HG02798 (cell line): ENCODE measurements at regions not wholly inside any gene's neighbourhood (a gene's known extent, or its start where the extent isn't known, plus 50 kb on each side); places are given as distances from the start of the nearest gene placed in this dataset.
"Not testable (repeated sequence)": the region's sequence is repeated elsewhere in the genome, so short reads cannot be mapped to it uniquely, and the experiment has no call there.

Experiments
- ATAC-seq: cut with Tn5 transposase; IDR thresholded peaks from one replicate; pipeline ENCODE4 v1.9.1; 2021; ENCODE audit warnings: mild to moderate bottlenecking; ENCODE audit not compliant: unreplicated experiment, poor library complexity

DNA sequence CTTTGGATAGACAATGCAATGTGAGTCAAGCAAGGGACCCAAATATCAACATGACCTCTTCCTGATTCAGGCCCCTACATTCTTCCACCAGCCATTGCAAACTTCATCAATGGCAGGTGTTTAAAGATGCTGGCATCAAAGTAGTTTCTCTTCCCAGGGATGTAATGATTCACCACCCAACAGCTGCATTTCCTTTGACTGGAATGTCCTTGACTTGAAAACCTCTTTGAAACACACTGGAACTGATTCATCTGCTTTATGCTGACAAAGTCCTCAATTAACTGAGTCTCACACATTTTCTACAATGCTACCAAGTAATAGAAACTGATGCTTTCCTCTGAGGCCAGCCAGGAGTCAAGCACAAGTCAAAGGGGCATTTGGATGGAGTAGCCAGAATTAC lies 385.5 kb downstream of the GBE1 start:
- ATAC-seq = no peak

DNA sequence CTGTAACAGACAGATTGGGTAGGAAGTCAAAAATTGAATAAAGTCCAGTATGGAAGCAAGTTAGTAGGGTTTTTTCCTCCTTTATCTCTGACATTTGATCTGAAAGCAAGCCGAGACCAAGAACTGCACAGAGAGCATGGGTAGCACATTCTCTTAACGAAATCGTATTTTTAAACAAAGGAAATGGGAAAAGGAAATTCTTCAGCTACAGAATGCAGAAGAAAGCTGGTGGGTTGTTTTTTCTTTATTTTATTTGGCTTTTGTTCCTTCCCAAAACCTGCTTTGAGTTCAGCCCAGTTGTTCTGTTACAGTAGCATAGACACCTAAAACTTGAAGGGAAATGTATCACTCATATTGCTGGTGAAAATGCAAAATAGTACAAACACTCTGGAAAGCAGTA lies 397.0 kb downstream of the GBE1 start:
- ATAC-seq = no peak

DNA sequence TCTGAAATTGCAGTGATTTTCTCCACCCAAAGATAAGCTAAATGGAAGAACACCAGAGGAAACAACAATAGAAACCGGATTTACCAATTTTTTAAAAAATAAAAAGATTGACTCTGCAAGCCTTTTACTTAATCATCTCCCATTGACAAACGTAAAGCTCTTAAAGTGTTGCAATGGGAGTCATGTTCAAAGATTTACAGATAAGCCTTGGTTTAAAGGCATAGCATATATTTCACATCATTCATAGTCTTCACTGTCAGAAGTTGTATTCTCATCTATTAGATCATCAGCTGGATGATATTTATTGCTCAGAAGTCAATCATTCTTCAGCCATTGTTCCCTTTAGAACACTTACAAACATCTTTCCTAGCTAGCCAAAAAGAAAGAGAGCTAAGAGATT lies 397.6 kb downstream of the GBE1 start:
- no peak for ATAC-seq

DNA sequence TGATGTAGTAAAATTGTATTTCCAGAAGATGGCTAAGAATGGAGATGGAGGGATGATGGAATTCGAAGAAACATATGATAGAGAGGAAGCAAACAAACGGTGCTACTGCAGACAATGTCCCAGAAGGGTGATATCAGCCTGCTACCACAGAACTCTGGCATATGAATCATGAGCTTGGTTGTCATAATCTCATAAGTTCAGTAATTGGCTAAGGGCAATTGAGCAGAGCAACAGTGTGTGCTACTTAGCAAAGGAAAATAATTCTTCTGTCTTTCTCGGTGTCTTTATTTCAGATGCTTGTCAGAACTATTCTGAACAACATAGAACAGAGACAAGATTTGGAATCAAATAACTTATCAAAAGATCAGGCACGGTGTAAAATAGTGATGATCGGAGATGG lies 407.3 kb downstream of the GBE1 start:
- ATAC-seq = no peak

DNA sequence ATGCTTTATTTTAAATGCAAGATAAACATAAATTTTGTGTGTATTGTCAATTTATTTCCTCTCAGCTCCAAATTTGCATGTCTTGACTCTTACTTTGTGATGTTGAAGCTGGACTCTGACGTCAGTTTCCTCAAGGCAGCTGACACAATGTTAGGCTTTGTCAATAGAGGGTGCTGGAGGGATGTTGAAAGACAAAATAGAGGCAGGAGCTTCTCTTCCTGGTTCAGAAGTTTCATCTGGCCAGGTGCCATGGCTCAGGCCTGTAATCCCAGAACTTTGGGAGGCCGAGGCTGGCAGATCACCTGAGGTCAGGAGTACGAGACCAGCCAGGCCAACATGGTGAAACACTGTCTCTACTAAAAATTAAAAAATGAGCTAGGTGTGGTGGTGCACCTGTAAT lies 408.6 kb downstream of the GBE1 start:
- no peak for ATAC-seq

DNA sequence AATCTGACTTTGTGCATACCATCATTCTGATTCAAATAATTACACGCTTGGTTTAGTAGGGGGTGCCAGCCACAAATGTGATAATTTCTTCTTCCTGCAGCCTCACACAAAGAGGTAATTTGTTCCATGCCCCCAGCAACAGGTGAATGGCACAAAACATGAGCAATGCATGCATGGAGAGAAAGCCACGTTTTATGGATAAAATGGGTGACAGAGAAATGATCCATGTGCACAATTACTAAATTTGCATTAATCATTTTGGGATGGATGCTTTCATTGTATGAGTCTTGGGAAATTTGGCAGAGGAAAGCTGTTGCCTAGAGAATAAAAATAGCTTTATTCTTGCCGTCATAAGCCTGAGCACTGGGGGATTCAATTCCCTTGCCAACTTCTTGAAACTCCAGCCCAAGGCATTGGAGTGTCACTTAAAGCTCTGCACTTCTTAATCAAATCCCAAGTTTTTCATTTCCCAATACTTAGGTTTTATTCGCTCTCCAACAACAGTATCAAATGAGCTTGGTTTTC lies 411.6 kb downstream of the GBE1 start:
- no peak for ATAC-seq

DNA sequence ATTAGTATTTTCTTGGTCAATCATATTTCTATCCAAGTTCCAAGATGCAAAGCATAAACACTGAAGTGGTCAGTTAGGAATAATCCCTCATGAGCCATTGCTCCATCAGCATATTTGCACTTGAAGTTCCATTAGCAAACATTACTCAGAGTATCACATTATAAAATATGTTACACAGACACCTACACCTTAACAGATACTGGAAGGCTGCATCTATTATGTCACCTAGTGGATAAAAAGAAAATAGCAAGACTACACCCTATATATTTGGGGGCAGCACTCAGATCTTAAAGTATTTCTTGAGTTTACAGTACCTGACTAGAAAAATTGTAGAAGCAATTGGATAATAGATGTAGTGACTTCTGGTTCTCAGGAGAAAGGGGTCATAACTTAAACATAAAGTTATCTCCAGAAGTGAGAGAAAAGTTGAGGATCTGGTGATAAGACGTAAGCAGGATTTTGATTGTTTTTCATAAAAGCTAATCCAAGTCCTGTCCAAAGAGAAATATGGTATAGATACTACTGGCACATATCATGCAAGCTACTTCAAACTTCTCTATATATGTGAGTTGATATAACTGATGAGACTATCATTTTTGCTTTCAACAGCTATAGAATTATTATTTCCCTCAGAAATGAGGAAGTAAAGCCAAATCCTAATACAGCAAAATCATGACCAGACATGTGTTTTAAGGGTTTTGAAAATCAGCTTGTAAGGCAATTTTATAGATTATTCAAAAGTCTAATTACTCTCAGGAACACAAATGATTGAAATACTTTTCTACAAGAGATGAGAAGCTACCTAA lies 422.2 kb downstream of the GBE1 start:
- ATAC-seq = peak; percentile 91

DNA sequence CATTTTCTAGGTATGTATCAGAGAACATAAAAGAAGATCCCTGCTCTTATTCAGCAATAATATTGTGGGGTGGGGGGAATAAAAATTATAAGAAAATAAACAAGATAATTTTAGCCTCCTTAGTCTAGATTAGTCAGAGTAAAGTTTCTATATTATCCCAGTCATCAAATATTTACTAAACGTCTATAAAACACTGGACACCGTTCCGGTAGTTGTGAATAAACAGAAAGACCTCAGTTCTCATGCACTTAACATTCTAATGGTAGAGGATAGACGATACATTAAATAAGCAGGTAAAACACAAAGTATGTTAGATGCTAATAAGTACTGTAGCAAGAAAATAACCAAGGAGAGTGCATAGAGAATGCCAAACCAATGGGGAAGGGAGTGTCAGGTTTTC lies 425.0 kb downstream of the GBE1 start:
- ATAC-seq = no peak

DNA sequence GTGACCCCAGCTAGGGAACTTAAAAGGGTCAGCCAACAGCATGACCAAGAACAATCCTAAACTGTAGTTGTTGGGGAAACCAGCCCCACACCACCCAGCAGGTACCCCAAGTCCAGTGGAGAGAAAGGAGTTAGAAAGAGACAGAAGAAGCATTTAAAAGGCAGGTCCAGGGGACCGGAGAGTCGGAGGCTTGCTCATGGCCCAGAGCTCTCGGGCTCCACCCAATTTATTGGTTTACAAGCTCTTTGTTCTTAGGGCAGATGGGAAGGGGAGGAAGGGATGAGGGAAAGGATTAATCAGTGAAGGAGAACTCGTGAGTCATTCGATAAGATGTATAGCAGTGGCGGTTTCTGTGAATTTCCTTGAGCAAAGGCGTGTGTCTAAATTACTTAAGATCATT lies 431.6 kb downstream of the GBE1 start:
- ATAC-seq = not testable (repeated sequence)

DNA sequence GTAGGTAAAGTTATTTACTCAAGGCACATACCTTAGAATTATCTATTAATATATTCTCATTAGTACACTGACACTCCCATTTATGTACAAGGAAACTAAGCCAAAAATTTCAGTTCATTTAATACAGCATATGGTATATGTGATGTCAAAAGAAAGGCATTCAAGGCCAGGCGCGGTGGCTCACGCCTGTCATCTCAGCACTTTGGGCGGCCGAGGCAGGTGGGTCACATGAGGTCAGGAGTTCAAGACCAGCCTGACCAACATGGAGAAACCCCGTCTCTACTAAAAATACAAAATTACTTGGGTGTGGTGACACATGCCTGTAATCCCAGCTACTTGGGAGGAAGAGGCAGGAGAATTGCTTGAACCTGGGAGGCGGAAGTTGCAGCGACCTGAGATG lies 435.2 kb downstream of the GBE1 start:
- ATAC-seq = no peak

DNA sequence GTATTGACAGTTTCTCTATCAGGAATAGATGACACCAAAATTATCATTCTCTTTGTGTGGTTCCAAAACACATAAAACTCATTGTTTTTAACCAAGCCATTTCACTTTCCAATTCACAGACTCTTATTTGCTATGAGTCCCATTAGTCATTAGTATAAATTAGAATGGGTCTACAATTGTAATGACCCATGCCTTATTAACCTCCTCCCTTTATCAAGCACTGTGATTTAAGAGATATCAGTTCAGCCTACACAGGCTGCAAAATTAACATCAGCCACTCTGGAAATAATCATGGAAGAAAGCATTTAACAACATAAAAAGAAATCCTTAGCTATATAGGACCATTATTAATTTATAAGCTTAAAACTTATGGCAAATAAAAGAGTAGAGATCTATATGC lies 440.6 kb downstream of the GBE1 start:
- ATAC-seq = no peak

DNA sequence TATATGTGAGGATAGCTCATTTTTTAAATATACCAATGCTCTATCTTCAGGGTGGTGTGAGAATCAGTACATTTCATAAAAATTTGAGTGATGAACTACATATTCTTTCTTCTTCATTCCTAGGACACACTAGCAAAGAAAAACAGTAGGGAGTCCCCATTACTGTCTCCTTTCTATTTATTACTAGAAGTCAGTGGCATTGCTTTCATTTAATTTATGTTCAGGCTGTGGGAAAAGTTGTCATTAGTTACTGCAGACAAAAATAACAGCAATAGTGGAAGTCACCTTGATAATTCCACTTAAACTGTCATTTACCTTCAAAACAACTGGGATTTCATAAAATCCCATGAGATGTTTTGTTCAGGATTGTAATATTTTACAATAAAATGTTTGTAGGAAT lies 446.4 kb downstream of the GBE1 start:
- ATAC-seq = no peak

DNA sequence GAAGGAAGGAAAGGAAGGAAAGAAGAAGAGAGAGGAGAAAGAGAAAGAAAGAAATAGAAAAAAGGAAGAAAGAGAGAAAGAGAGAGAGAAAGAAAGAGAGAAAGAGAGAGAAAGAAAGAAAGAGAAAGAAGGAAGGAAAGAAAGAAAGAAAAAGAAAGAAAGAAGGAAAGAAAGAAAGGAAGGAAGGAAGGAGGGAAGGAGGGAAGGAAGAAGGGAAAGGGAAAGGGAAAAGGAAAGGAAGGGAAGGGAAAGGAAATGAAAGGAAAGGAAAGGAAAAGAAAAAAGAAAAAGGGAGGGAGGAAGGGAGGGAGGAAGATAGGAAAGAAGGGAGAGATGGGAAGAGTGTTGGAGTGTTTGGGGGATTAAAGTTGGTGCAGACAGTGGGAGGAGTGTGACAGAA lies 450.1 kb downstream of the GBE1 start:
- ATAC-seq = no peak

DNA sequence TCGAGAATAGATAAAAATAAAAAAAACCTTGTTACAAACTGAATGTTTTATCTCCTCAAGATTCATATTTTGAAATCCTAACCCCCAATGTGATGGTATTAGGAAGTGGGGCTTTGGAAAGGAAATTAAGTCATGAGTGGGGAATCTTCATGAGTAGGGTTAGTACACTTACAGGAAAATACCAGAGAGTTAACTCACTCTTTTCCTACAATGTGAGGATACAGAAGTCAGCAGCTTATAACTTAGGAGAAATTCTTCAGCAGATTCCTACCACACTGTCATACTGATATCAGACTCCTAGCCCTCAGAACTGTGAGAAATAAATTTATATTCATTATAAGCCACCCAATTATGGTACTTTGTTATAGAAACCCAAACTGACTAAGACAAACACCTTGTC lies 453.1 kb downstream of the GBE1 start:
- ATAC-seq = no peak

DNA sequence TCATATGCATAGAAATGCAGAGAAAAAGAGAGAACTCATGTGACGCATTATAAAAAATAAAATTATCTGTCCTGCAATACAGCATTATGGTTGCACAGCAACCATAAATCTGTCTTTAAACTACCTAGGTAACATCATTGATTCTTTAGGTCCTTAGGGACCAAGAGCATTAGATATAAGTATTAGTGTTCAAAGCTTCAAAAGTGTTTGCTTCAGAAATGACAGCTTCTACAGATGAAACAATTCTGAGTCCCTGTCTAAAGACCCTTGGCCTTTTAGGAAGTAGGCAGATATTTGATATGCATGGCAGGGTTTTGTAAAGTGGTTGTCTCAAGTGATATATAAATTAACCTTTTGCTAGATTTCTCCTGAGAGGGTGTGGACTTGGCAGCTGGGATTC lies 454.2 kb downstream of the GBE1 start:
- no peak for ATAC-seq

DNA sequence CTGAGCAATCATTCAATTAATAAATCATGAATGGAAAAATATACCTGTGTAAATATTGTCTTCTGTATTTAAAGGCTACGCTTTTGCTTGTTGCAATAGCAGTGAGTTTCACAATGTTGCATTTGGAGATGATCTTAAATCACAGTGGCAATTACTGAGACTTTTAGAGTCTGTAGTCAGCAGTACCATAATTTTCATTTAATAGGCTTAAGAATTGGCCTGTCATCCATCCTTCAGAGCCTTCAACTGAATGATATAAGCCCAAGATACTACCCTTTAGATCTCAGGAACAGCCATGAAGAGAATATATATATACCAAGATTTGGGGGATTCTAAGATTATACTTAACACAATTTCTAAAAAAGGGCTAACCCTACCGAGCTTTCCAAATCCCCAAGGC lies 458.1 kb downstream of the GBE1 start:
- ATAC-seq = no peak

DNA sequence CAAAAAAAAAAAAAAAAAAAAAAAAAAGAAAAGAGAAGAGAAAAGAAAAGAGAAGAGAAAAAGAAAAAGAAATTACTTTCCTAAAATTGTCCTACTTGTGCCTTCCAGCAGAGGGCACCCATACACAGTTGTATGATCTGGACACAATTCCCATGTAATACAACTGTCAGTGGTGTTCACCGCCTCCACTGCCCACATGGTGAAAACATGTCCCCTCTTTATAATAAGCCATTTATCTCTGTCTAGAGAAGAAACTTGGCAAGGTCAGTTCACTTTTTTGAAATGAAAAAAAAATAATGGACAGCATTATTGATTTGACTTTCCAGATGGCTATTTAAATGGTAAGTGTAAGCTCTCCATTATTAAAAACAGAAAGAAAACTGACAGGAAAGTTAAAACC lies 459.4 kb downstream of the GBE1 start:
- ATAC-seq = peak; percentile 84

DNA sequence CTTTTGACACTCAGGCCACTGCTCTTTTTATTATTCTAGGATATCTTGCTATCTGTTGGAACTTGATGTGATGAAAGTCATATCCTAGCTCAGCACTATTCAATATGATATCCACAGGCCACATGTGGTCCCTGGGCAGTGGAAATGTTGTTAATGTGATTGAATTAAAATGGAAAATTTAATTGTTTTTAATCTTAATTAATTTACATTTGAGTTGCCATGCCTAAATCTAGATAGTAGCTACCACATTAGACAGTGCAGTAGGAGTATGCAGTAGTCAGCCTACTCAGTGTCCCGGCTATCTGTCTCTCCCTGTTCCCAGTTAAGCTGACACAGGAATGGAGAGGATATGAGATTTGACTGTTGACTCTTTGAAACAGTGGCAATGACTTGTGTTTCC lies 460.2 kb downstream of the GBE1 start:
- ATAC-seq = no peak

DNA sequence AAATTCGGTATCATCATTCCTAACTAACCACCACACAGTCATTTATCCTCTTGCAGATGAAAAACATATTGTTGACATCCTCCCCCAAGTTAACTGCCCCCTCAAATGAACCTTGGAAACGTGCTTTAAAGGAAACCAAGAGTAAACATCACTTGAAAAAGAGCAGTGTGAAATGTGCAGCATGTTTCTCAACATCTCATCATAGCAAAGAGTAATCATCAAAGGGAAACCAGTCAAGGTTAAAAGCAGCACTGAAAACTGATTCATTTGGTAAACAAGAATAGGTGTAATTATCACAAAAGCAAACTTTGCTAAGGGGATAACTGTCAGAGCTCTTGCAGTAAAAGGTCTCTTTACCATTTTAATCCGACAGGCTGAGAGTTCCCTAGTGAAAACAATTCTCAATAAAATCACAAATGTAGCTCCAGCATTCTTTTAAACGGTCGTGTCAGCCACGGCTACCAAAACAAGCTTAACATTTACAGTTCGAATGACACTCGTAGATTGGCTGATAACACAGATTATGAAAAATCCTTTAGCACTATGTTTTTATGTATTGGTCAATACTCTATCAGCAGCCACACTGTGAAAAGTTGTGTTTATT lies 461.0 kb downstream of the GBE1 start:
- no peak for ATAC-seq

DNA sequence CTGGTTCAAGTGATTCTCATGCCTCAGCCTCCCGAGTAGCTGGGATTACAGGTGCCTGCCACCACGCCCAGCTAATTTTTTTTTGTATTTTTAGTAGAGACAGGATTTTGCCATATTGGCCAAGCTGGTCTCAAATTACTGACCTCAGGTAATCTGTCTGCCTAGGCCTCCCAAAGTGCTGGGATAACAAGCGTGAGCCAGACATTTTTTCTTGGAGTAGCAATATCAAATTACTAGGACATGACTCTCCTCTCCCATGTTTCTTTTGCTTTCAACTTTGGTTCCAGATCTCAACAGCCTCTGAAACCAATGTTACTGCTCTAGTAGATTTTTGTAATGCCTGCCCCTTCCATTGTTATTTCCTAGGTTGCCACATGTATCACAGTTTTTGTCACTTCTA lies 462.0 kb downstream of the GBE1 start:
- ATAC-seq = no peak

DNA sequence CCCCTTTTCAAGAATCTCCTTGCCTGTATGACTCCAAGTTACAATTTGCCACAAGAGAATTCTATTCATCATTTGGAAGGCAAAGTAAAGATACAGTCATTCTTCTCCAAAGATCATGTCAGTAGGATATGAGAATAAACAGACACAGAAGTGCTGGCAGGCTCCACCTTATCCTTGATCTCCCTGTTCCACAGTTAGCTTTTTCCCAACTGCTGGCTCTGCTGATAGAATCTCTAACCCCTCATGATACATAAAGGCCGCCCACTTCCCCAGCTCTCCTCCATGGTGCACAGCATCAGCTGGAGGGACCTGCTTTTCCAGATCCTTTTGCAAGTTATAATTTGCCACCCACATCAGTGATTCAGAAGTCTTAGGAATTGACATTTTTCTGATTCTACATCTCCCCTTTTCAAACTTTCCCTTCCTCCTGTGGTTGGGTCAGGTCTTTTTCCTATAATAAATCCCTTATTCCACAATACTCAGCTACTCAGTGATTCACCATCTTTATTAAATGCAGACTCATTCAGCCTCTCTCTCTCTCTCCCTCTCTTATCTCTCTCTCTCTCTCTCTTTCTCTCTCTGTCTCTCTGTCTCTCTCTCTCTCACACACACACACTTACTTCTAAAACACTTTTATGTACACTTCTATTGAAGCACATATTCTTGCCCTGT lies 465.4 kb downstream of the GBE1 start:
- no peak for ATAC-seq
